ENCODE measurements at regions not wholly inside any gene's neighbourhood (a gene's known extent, or its start where the extent isn't known, plus 50 kb on each side); places are given as distances from the start of the nearest gene placed in this dataset.

DNA sequence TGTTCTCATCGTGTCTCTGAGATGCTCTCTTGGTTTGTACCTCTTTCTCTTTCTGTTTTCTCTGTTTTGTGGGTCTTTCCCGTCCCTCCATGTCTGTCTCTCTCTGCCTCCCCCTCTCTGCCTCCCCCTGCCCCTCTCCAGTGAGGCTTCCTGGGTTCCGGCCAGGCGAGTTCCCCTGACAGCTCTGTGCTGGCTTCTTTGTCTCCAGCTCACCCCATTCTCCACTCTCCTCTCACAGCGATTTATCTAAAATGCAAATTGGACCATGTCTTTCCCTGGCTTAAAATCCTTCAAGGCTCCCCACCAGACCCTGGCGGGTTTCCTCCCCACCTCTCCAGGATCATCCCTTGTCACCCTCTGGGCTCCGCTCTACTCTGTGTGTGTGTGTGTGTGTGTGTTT lies 202.4 kb upstream of the POU3F1 start (continued):
- TF ChIP-seq RBM34 (IDR thresholded peaks at IDR 0.05; ENCODE audit: borderline replicate concordance, insufficient read depth, low read length) (no peak), GATAD2B (IDR thresholded peaks at IDR 0.05; ENCODE audit: borderline replicate concordance) (no peak), ESRRA (IDR thresholded peaks at IDR 0.05; ENCODE audit: borderline replicate concordance, low read depth) (no peak), ZNF253 (CRISPR knock-in tag; conservative IDR thresholded peaks at IDR 0.05) (no peak)
- TF ChIP-seq, protein P1, sequence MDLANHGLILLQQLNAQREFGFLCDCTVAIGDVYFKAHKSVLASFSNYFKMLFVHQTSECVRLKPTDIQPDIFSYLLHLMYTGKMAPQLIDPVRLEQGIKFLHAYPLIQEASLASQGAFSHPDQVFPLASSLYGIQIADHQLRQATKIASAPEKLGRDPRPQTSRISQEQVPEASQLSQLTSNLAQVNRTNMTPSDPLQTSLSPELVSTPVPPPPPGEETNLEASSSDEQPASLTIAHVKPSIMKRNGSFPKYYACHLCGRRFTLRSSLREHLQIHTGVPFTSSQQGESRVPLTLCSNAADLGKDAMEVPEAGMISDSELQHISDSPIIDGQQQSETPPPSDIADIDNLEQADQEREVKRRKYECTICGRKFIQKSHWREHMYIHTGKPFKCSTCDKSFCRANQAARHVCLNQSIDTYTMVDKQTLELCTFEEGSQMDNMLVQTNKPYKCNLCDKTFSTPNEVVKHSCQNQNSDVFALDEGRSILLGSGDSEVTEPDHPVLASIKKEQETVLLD (IDR thresholded peaks at IDR 0.05), result no peak

DNA sequence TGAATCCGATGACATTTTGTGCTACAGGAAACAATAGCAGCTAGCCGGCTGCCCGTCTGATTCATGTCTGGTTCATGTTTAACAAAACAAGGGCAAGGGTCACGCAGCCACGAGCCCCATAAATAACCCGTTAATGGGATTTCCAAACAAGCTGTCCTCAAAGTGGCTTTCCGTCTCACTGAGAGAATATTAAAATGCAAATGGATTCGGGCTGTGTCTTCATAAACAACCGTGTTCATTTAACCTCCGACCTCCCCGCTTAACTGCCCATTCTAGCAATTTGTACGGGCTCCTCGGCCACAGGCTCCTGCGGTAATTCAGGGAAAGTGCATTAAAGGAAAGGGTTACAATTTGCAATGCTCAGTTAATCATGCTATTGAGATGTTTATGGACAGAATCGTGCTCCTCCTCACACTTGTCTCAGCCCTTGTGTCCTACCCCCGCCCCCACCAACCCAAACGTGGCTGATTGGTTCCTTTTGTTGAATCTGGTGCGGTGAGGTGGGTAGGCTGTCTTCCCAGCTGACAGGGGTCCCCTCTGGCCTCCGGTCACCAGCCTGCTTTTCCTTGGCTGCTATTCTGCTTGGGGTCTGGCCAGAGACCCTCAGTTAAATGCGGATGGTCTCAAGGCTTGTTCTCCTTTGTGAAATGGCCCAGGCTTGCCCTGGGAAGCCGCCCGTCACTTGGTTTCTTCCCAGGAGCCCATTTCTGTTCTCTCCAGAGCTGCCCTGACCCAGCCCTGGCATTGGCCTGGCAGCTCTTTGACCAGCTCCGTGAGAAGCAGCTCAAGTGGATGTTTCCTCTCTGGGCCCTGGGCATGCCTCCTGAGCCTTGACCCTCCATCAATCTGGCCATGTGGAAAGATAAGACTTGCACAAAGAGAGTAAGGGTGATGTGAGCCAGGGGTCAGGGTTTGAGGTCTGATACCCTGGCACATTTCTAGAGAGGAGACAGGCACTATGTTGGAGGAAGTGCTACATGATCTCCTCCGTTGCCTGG lies 200.7 kb upstream of the POU3F1 start:
- ChIA-PET CTCF (ENCODE audit: low intra/inter-chr PET ratio) (no interaction called here), POLR2A (interaction anchor here (0.6 kb wide), 1 partner anchor 604 kb away, joined by 4 read pairs; no protein-coding TSS in a partner anchor)
- H3K9ac ChIP-seq (ENCODE audit: insufficient read depth in 1 of 2, low read depth in 2 of 2, low read length in 2 of 2), result no peak overlapping the region
- H3K9me3 ChIP-seq (replicated peaks; ENCODE audit: control insufficient read depth, insufficient read depth, low read depth, low read length), result no peaks in the 10 kb centered on the region
- WGBS (ENCODE audit: insufficient coverage, low coverage, missing lambda C conversion rate), result 22% methylated on average over 23 of the region's 24 CpGs
- no peak for DNase-seq (ENCODE audit: extremely low read depth in 1 of 4, low spot score in 3 of 4)
- H3K79me2 ChIP-seq (ENCODE audit: control insufficient read depth, insufficient read depth, low read length), result no peaks in the 10 kb centered on the region
- ATAC-seq, result no peak
- no peak overlapping the region for H3K27ac ChIP-seq (ENCODE audit: extremely low read depth, low read depth, low read length)
- peaks cover 0 to 6% of the 10 kb centered on the region in 2 experiments; a peak in 2 of 5 replicates for H3K4me1 ChIP-seq (replicated peaks in 1 of 2; ENCODE audit: control insufficient read depth in 2 of 2, insufficient read depth in 2 of 2, low read length in 2 of 2)
- no TSS peak for BruUV-seq (replicated peaks)
- intact Hi-C loops (cut with micrococcal nuclease) (no loop called here), in situ Hi-C loops (cut with MboI) (no loop called here)
- H3K4me3 ChIP-seq, result no peak overlapping the region
- peaks cover 26 to 42% of the 10 kb centered on the region in 2 experiments for H3K27me3 ChIP-seq (ENCODE audit: control insufficient read depth in 2 of 2, insufficient read depth in 2 of 2, low read length in 2 of 2)
- no peak overlapping the region for H3K4me2 ChIP-seq (ENCODE audit: insufficient read depth, low read length)
- H4K20me1 ChIP-seq (replicated peaks; ENCODE audit: control insufficient read depth, insufficient read depth, low read length), result peaks cover 6% of the 10 kb centered on the region
- no peaks in the 10 kb centered on the region for H3K36me3 ChIP-seq (ENCODE audit: control insufficient read depth, insufficient read depth, low read length)
- FAIRE-seq, result no peak
- no peak overlapping the region for H2AFZ ChIP-seq (ENCODE audit: low read depth, low read length)
- no peaks in the 10 kb centered on the region for H3K9me1 ChIP-seq (ENCODE audit: control insufficient read depth, insufficient read depth, low read length)
- no peak for TF ChIP-seq SREBF2 (CRISPR knock-in tag; IDR thresholded peaks at IDR 0.05)
- TF ChIP-seq, protein P2, sequence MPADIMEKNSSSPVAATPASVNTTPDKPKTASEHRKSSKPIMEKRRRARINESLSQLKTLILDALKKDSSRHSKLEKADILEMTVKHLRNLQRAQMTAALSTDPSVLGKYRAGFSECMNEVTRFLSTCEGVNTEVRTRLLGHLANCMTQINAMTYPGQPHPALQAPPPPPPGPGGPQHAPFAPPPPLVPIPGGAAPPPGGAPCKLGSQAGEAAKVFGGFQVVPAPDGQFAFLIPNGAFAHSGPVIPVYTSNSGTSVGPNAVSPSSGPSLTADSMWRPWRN (IDR thresholded peaks at IDR 0.05; ENCODE audit: low read depth), result 0 out of 2 replicates have a peak, but pooled peaks have one; percentile 42
- TF ChIP-seq KDM2B (CRISPR knock-in tag; IDR thresholded peaks at IDR 0.05), result no peak
- no peak for TF ChIP-seq TCF3 (CRISPR knock-in tag; IDR thresholded peaks at IDR 0.05)
- TF ChIP-seq, protein P3, sequence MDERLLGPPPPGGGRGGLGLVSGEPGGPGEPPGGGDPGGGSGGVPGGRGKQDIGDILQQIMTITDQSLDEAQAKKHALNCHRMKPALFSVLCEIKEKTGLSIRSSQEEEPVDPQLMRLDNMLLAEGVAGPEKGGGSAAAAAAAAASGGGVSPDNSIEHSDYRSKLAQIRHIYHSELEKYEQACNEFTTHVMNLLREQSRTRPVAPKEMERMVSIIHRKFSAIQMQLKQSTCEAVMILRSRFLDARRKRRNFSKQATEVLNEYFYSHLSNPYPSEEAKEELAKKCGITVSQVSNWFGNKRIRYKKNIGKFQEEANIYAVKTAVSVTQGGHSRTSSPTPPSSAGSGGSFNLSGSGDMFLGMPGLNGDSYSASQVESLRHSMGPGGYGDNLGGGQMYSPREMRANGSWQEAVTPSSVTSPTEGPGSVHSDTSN (CRISPR knock-in tag; IDR thresholded peaks at IDR 0.05; ENCODE audit: low read depth), result no peak
- TF ChIP-seq, protein P3 (tag; conservative IDR thresholded peaks at IDR 0.05; ENCODE audit: low read depth), result peak; percentile 75
- TF ChIP-seq TRIM24 (IDR thresholded peaks at IDR 0.05), result no peak
- peak; percentile 31 for TF ChIP-seq NFYB (IDR thresholded peaks at IDR 0.05; ENCODE audit: extremely low read depth, insufficient read length)
- no peak for TF ChIP-seq NR2C2 (CRISPR knock-in tag; IDR thresholded peaks at IDR 0.05)
- peak; percentile 83 for TF ChIP-seq NR2C2 (tag; IDR thresholded peaks at IDR 0.05)
- no peak for TF ChIP-seq ILK (tag; IDR thresholded peaks at IDR 0.05; ENCODE audit: borderline replicate concordance, low read depth)

All from K562 (cell line).